ENCODE measurements at regions not wholly inside any gene's neighbourhood (a gene's known extent, or its start where the extent isn't known, plus 50 kb on each side); places are given as distances from the start of the nearest gene placed in this dataset.

DNA sequence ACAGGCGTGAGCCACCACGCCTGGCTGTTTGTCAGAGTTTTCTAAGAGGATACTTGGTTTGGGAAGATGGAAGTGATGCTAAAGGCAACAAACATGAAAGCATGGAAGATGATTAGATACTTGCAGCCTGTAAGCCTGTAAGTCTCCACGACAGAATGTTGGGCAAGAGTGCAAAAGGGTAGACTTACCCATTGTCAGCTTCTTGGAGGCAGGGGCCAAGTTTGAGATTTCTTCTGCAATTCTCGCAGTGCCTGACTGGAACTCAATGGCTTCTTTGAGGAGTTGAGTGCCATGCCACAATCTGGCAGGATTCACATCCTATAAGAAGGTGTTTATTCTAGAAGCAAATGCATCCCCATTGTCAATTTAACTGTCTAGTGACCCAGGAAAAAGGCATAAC lies 70.1 kb upstream of the EFEMP1 start (continued):
- TF ChIP-seq HIC1 (tag by site-specific recombination; IDR thresholded peaks at IDR 0.05), result no peak
- no peak for TF ChIP-seq KLF9 (tag by site-specific recombination; IDR thresholded peaks at IDR 0.05; ENCODE audit: low read depth)

DNA sequence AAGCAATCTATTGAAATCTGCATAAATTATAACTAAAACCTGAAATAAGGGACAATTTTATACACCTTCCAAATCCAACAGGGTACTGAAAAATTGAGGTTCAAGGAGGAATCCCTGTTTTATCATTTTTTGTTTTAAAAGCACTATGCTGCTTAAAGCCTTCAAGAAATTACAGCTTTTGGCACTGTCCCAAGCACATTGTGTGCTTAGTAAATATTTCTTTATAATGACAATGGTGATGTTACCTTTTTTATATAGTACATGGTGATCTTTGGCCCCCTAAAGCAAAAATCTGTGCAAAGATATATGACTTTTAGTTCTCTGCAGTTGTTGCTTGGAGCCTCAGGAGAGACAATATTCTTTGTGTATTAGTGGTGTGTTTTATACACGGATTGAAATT lies 71.6 kb upstream of the EFEMP1 start:
- H3K27ac ChIP-seq (ENCODE audit: extremely low read depth, low read depth, low read length), result no peak overlapping the region

More for the DNA sequence above, 71.6 kb upstream of the EFEMP1 start:
- H3K4me3 ChIP-seq (ENCODE audit: low read depth, low read length), result no peak overlapping the region
- TF ChIP-seq SCRT1 (tag by site-specific recombination; IDR thresholded peaks at IDR 0.05; ENCODE audit: borderline replicate concordance), result no peak
- no peak for TF ChIP-seq ZNF239 (tag by site-specific recombination; IDR thresholded peaks at IDR 0.05)
- TF ChIP-seq, protein P1, sequence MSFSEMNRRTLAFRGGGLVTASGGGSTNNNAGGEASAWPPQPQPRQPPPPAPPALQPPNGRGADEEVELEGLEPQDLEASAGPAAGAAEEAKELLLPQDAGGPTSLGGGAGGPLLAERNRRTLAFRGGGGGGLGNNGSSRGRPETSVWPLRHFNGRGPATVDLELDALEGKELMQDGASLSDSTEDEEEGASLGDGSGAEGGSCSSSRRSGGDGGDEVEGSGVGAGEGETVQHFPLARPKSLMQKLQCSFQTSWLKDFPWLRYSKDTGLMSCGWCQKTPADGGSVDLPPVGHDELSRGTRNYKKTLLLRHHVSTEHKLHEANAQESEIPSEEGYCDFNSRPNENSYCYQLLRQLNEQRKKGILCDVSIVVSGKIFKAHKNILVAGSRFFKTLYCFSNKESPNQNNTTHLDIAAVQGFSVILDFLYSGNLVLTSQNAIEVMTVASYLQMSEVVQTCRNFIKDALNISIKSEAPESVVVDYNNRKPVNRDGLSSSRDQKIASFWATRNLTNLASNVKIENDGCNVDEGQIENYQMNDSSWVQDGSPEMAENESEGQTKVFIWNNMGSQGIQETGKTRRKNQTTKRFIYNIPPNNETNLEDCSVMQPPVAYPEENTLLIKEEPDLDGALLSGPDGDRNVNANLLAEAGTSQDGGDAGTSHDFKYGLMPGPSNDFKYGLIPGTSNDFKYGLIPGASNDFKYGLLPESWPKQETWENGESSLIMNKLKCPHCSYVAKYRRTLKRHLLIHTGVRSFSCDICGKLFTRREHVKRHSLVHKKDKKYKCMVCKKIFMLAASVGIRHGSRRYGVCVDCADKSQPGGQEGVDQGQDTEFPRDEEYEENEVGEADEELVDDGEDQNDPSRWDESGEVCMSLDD (tag by site-specific recombination; IDR thresholded peaks at IDR 0.05), result no peak
- no peak for TF ChIP-seq ZNF600 (tag by site-specific recombination; IDR thresholded peaks at IDR 0.05)
- no peak for TF ChIP-seq ZNF768 (tag by site-specific recombination; IDR thresholded peaks at IDR 0.05)
- TF ChIP-seq HIC1 (tag by site-specific recombination; IDR thresholded peaks at IDR 0.05), result no peak
- no peak for TF ChIP-seq AEBP2 (tag by site-specific recombination; IDR thresholded peaks at IDR 0.05; ENCODE audit: borderline replicate concordance)
- TF ChIP-seq ZNF23 (tag by site-specific recombination; IDR thresholded peaks at IDR 0.05; ENCODE audit: borderline replicate concordance), result no peak
- no peak for TF ChIP-seq ZNF558 (tag by site-specific recombination; IDR thresholded peaks at IDR 0.05)
- TF ChIP-seq YY1 (tag by site-specific recombination; IDR thresholded peaks at IDR 0.05), result no peak
- TF ChIP-seq, protein P2, sequence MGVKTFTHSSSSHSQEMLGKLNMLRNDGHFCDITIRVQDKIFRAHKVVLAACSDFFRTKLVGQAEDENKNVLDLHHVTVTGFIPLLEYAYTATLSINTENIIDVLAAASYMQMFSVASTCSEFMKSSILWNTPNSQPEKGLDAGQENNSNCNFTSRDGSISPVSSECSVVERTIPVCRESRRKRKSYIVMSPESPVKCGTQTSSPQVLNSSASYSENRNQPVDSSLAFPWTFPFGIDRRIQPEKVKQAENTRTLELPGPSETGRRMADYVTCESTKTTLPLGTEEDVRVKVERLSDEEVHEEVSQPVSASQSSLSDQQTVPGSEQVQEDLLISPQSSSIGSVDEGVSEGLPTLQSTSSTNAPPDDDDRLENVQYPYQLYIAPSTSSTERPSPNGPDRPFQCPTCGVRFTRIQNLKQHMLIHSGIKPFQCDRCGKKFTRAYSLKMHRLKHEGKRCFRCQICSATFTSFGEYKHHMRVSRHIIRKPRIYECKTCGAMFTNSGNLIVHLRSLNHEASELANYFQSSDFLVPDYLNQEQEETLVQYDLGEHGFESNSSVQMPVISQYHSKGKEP (tag by site-specific recombination; IDR thresholded peaks at IDR 0.05), result no peak
- no peak for TF ChIP-seq ZNF24 (tag by site-specific recombination; IDR thresholded peaks at IDR 0.05)
- no peak for TF ChIP-seq ZNF513 (tag by site-specific recombination; IDR thresholded peaks at IDR 0.05)
- H3K9me3 ChIP-seq (ENCODE audit: control insufficient read depth, insufficient read depth, low read depth, low read length), result no peaks in the 10 kb centered on the region
- POLR2A ChIA-PET, result no interaction called here
- CTCF ChIA-PET, result interaction anchor here (0.5 to 1.9 kb wide), 2 partner anchors 33 to 76 kb away, joined by 3 to 7 read pairs; no protein-coding TSS in a partner anchor
- H3K36me3 ChIP-seq (ENCODE audit: control insufficient read depth in 2 of 2, insufficient read depth in 1 of 2, low read length in 2 of 2), result no peaks in the 10 kb centered on the region
- H3K4me1 ChIP-seq (ENCODE audit: control insufficient read depth, insufficient read depth, low read length), result peaks cover 8% of the 10 kb centered on the region
